NCI-H524 treated with DMSO at 0.1 percent for 48 hours (cell line): ENCODE measurements at regions not wholly inside any gene's neighbourhood (a gene's known extent, or its start where the extent isn't known, plus 50 kb on each side); places are given as distances from the start of the nearest gene placed in this dataset.
"Not testable (repeated sequence)": the region's sequence is repeated elsewhere in the genome, so short reads cannot be mapped to it uniquely, and the experiment has no call there.

Source experiments
- DNase-seq: peaks from one replicate; lab custom pipeline; 2025; lab: John Stamatoyannopoulos, UW

DNA sequence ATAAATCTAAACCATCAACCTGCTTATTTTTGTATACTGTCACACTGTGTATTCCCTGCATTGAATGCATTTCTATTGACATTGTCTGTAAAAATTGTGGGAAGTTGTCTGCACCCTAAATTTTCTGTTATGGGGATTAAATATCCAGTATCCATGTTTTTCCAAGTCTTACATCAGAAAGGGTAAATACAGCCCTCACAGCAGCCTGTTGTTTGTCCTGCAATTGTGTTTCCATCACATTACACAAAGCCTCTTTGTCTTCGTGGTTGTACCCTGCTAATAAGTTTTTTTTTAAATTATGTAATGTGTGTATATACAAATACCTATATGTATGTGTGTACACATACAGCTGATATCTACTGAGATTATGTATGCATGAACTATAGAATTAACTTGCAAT lies 109.2 kb upstream of the PTPN20 start:
- DNase-seq = not testable (repeated sequence)

- not testable (repeated sequence) for DNase-seq
These were observed 108.1 kb upstream of the PTPN20 start for GRCh38 chr10:46803082-46803481.

DNA sequence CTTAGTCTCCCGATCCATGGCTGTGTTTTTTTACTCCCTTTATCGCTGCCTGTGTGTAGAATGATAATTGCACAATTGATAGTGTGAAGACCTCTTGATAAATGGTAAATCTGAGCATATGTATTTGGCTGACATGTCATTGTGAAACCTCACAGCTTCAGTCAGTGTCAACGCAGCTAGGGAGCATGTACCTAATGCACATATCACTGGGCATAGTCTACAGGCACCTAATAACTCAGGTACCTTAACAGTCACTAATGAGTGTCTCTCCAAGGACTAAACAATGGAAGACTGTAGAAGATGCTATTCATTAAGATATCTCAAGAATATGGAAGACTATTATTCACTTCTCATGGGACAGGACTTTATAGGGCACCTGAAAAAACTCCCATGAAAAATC lies 101.0 kb upstream of the PTPN20 start:
- not testable (repeated sequence) for DNase-seq

DNA sequence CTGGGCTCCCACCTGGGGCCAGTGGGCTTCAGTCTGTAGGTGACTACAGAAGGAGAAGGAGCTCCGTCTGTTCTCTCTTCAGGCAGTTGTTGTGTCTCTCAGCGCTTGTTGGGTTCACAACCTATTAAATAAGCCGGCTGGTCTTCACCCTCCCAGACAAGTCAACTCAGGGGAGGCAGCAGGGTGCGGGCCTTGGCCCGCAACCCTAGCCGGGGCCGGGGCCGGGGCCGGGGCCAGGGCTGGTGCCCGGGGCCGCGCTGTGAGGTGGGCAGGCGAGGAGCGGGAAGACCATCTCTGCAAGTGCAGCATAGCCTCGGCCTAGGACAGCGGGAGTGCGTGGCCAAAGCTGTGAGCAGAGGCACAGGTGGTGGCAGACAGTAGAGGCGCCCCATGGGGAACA lies 95.1 kb upstream of the PTPN20 start:
- not testable (repeated sequence) for DNase-seq

DNA sequence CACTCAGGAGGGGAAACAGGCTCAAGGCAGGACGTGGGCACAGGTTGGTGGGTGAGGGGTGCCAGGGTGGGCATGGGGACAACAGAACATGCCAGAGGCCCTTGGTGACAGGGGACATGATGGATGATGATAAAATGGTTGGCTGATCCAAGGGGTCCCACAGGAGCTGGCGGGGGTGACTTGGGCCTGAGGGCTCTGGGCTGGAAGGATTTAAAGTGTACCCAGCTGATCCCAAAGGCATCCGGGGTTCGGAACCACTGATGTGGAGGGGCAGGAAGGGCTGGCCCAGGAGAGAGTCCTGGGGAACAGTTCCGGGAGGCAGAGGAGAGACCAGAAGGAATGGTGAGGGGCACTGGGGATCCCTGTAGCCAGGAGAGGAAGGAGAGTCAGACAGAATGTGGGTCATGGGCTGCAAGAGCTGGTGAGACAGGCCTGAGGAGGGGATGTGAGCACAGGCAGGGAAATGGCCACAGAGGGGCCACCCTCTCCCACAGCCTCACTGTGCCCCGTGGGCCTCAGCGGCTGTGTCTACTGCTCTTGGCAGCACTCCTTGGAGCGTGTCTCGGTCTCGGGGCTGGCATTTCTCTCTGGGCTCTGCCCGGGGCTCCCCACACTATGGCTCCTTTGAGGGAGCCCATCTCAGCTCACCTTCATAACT lies 70.7 kb upstream of the PTPN20 start:
- DNase-seq = not testable (repeated sequence)

GRCh38 chr10:46841051-46841593 lies 70.1 kb upstream of the PTPN20 start:
- DNase-seq = not testable (repeated sequence)

GRCh38 chr10:46845194-46845593 lies 66.0 kb upstream of the PTPN20 start:
- DNase-seq = not testable (repeated sequence)

GRCh38 chr10:46845640-46846039 lies 65.6 kb upstream of the PTPN20 start:
- not testable (repeated sequence) for DNase-seq

DNA sequence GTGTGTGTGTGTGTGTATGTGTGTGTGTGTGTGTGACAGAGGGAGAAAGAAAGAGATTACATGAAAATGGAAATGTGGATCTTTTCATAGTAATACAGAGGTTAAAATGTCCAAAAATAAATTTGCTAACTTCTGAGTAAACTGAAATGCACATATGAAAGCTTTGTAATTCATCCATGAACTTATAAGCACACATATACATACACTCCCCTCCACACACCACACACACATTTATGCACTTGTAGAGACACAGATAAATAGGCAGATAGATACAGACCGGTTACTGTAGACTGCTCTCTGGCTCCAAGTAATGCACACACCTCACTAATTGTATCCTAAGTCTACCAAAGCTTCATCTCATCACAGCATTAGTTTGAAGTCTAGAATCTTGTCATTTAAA lies 50.5 kb upstream of the PTPN20 start:
- DNase-seq = not testable (repeated sequence)
